Esophagus muscularis mucosa (tissue), 4 donors: ENCODE measurements at regions not wholly inside any gene's neighbourhood (a gene's known extent, or its start where the extent isn't known, plus 50 kb on each side); places are given as distances from the start of the nearest gene placed in this dataset.

ENCODE experiments used
- DNase-seq: peaks from one replicate; pipeline ENCODE4 v3.0.0-alpha.2; 2017; ENCODE audit errors: extremely low spot score
- H3K27ac ChIP-seq, 4 donors: fragments of 200-600 bp; sonication (generic); replicated peaks in 1 of 4; 1 replicate in 3 of 4; 2 replicates in 1 of 4; pipeline ENCODE4 v1.5.1; 2016 to 2019; ENCODE audit warnings: mild to moderate bottlenecking in 1 of 4
- H3K27me3 ChIP-seq, 4 donors: fragments of 200-600 bp; sonication (generic); one replicate each; pipeline versions ENCODE4 v1.5.1 to v1.6.0; 2016 to 2019
- H3K36me3 ChIP-seq, 4 donors: fragments of 200-600 bp; sonication (generic); one replicate each; pipeline ENCODE4 v1.5.1; 2016 to 2019
- H3K4me1 ChIP-seq, 4 donors: fragments of 200-600 bp; sonication (generic); one replicate each; pipeline ENCODE4 v1.5.1; 2016 to 2019
- H3K4me3 ChIP-seq, 4 donors: fragments of 200-600 bp; sonication (generic); 1 replicate in 2 of 4; 2 replicates in 2 of 4; pipeline ENCODE4 v1.5.1; 2016 to 2019; ENCODE audit warnings: mild to moderate bottlenecking in 4 of 4, moderate library complexity in 1 of 4
- H3K9me3 ChIP-seq, 4 donors: fragments of 200-600 bp; sonication (generic); 1 replicate in 3 of 4; 2 replicates in 1 of 4; pipeline ENCODE4 v1.5.1; 2016 to 2019
- EP300 ChIP-seq: sonication (generic); formaldehyde crosslinking; IDR thresholded peaks from one replicate; pipeline ENCODE4 v1.6.1; 2017; ENCODE audit warnings: antibody characterized with exemption
- POLR2A ChIP-seq: fragments of 450-650 bp; IDR thresholded peaks from one replicate; pipeline ENCODE4 v1.6.1; 2017; ENCODE audit warnings: antibody characterized with exemption, moderate library complexity, mild to moderate bottlenecking, low read depth
- POLR2AphosphoS5 ChIP-seq, 2 donors: sonication (generic); formaldehyde crosslinking; IDR thresholded peaks; one replicate each; pipeline ENCODE4 v1.6.1; 2017; ENCODE audit warnings: antibody characterized with exemption in 2 of 2
- WGBS: methylation state at CpG from one replicate; pipeline ENCODE4 v1.1.5; 2018; 5-methylcytosine and 5-hydroxymethylcytosine counted together
- intact Hi-C: fragments of 100-400 bp; cut with DNase I; formaldehyde crosslinking; loops from one replicate; pipeline ENCODE4 v1.15.1; 2023
- TF ChIP-seq, protein P1 (sequence below), 3 experiments: fragments of 200-600 bp in 2 of 3; fragments of 450-650 bp in 1 of 3; sonication (generic) in 2 of 3; IDR thresholded peaks; one replicate each; pipeline ENCODE4 v1.5.1; 2017 to 2019; ENCODE audit warnings: antibody characterized with exemption in 3 of 3, mild to moderate bottlenecking in 2 of 3, moderate library complexity in 1 of 3

DNA sequence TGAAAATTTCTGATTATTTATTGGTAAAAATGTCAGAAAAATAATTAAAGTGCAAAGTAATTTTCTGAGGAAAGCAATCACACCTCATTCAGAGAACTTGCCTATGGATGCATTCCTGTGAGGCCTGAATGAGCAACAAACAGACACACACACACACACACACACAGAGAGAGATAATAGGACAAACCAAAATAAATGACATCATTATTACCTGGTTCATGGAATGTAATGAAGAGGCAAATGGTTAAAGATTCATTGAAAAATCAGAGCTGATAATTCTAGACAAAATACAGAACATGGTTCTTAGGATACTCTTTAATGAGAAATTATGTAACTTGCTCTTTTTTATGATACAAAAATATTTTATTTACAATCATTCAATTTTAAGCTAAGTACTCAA, 490.6 kb upstream of the POU3F2 start:
- no peaks in the 10 kb centered on the region for H3K36me3 ChIP-seq
- DNase-seq = no peak

DNA sequence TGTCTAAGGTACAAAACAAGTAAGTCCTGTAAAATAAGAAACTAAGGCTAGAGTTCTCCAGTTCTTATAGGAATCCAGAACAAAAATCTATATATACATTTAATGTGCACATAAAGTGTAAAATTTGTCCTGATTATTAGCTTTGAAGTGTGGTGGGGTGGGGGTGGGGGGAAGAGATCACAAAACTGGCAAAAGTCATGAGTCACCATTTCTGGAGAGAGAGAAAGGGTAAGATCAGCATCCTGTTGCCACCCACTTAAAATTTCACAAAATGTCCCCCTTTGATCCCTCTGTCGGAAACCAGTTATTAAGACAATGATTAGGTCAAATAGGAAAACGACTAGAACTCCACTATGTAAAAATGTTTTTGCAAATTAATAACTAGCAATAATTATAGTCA, 482.0 kb upstream of the POU3F2 start:
- intact Hi-C loops = no loop called here
- Histone ChIP-seq H3K27me3 (no peaks in the 10 kb centered on the region), H3K9me3 (no peaks in the 10 kb centered on the region), H3K36me3 (no peaks in the 10 kb centered on the region), H3K4me1 (no peaks in the 10 kb centered on the region), H3K4me3 (no peak overlapping the region), H3K27ac (no peak overlapping the region)
- WGBS = 79% methylated on average over 2 of the region's 2 CpGs
- TF ChIP-seq POLR2A = no peak
- no peak for DNase-seq

More for the DNA sequence above, 490.6 kb upstream of the POU3F2 start:
- H3K27me3 ChIP-seq = no peaks in the 10 kb centered on the region
- H3K9me3 ChIP-seq = no peaks in the 10 kb centered on the region
- intact Hi-C loops = no loop called here
- no peak overlapping the region for H3K27ac ChIP-seq
- H3K4me1 ChIP-seq = no peaks in the 10 kb centered on the region
- H3K4me3 ChIP-seq = no peak overlapping the region
- TF ChIP-seq EP300 = no peak
- TF ChIP-seq, protein P1, sequence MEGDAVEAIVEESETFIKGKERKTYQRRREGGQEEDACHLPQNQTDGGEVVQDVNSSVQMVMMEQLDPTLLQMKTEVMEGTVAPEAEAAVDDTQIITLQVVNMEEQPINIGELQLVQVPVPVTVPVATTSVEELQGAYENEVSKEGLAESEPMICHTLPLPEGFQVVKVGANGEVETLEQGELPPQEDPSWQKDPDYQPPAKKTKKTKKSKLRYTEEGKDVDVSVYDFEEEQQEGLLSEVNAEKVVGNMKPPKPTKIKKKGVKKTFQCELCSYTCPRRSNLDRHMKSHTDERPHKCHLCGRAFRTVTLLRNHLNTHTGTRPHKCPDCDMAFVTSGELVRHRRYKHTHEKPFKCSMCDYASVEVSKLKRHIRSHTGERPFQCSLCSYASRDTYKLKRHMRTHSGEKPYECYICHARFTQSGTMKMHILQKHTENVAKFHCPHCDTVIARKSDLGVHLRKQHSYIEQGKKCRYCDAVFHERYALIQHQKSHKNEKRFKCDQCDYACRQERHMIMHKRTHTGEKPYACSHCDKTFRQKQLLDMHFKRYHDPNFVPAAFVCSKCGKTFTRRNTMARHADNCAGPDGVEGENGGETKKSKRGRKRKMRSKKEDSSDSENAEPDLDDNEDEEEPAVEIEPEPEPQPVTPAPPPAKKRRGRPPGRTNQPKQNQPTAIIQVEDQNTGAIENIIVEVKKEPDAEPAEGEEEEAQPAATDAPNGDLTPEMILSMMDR (IDR thresholded peaks at IDR 0.05) = no peak
- TF ChIP-seq POLR2A = no peak
- no peak for TF ChIP-seq POLR2AphosphoS5 (IDR thresholded peaks at IDR 0.05)

DNA sequence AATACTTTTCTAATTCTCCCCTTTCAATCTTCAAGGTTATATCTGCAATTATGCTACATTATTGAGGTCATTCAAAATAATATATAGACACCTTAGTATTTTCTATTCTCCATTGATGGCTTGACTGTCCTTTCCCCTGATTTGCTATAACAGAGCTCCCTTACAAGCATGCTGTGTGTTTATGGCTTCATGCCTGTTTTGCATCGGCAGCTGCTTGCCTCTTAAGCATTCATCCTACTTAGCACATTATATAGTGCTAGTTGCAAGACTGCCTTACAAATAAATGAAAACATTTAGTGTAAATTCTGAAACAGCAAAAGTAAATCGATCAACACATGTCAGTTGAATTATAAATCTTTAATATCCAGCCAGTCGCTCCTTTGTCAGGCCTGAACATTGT, 476.2 kb upstream of the POU3F2 start:
- no peak for TF ChIP-seq POLR2AphosphoS5 (IDR thresholded peaks at IDR 0.05)
- TF ChIP-seq, protein P1 (IDR thresholded peaks at IDR 0.05) = no peak
- no peak for TF ChIP-seq EP300
- no peak for TF ChIP-seq POLR2A
- no peak for DNase-seq
- no peaks in the 10 kb centered on the region for H3K9me3 ChIP-seq
- no peaks in the 10 kb centered on the region for H3K36me3 ChIP-seq
- WGBS = 66% methylated on average over 3 of the region's 3 CpGs
- H3K4me3 ChIP-seq = no peak overlapping the region
- no peaks in the 10 kb centered on the region for H3K27me3 ChIP-seq
- no peaks in the 10 kb centered on the region for H3K4me1 ChIP-seq
- no peak overlapping the region for H3K27ac ChIP-seq
- intact Hi-C loops = no loop called here

DNA sequence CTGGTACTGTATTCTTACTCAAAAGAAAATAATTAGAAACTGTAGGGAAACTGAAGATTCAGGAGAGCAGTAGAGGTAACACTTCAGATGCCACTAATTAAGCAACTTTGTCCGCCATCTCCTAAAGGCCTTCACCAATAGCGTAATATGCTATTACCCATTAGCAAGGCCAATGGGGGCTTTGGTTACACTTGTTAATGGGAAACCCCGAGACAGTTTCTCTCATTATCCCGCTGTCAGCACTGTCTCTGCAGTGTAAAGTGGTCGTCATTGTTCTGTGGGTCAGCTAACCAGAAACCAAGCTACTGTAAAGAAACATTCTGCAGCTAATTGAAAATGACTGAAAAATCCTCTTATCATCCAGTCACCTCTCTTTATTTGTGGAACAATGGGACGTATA, 468.0 kb upstream of the POU3F2 start:
- intact Hi-C loops = no loop called here
- WGBS = 79% methylated on average over 6 of the region's 6 CpGs
- no peak for DNase-seq

DNA sequence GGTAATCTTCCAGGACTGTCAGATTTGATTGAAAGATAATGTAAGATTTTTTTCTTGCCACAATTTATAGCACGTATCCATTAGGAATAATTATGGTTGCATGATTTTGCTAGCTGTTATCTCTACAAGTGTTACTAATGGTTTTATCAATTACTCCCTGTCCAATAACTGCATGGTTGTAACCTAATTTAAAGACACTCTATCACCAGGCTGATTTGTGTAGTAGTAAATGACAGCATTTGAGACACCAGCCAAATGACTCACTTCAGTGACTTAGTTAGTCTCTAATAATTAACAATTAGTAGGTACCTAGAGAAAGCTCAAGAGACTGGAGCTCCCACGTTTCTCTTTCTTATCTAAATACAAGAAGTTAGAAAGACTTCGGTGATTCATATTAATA, 453.8 kb upstream of the POU3F2 start:
- Histone ChIP-seq H3K27me3 (no peaks in the 10 kb centered on the region), H3K36me3 (no peaks in the 10 kb centered on the region), H3K9me3 (peaks cover 0 to 6% (median 3%) of the 10 kb centered on the region in 4 donors), H3K27ac (no peak overlapping the region), H3K4me3 (no peak overlapping the region), H3K4me1 (no peaks in the 10 kb centered on the region)
- DNase-seq = no peak
- TF ChIP-seq EP300 (no peak), POLR2A (no peak), POLR2AphosphoS5 (IDR thresholded peaks at IDR 0.05) (no peak)
- TF ChIP-seq, protein P1 (IDR thresholded peaks at IDR 0.05) = no peak
- intact Hi-C loops = no loop called here
- WGBS = 72% methylated on average over 3 of the region's 3 CpGs

More for the DNA sequence above, 468.0 kb upstream of the POU3F2 start:
- TF ChIP-seq POLR2A (no peak), EP300 (no peak)
- no peaks in the 10 kb centered on the region for H3K9me3 ChIP-seq
- no peaks in the 10 kb centered on the region for H3K36me3 ChIP-seq
- no peak overlapping the region for H3K27ac ChIP-seq
- no peak overlapping the region for H3K4me3 ChIP-seq
- no peaks in the 10 kb centered on the region for H3K27me3 ChIP-seq
- H3K4me1 ChIP-seq = no peaks in the 10 kb centered on the region

DNA sequence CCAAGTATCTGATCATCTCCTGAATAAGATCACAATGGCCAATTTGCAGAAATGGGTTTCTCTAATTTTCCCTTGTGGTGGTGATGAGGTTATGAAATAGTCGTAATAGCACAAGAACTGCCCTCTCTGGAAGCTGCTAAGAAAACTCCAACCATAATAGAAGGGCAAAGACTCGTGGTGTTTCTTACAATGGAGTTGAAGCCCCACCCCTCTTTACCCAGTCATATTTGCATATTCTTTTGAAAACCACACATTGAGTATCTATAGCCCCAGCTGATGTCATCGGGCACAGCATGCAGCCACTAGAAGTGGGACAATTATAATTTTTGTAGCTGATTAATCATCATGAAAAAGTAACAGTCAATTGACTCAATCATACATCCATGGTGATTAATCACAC, 452.1 kb upstream of the POU3F2 start:
- Histone ChIP-seq H3K4me1 (no peaks in the 10 kb centered on the region), H3K27me3 (no peaks in the 10 kb centered on the region), H3K27ac (no peak overlapping the region), H3K9me3 (peaks cover 0 to 6% (median 3%) of the 10 kb centered on the region in 4 donors), H3K36me3 (no peaks in the 10 kb centered on the region), H3K4me3 (no peak overlapping the region)
- DNase-seq = no peak
- whole genome bisulfite sequencing = 66% methylated on average over 3 of the region's 3 CpGs
- TF ChIP-seq POLR2A = no peak
- TF ChIP-seq, protein P1 (IDR thresholded peaks at IDR 0.05) = no peak
- TF ChIP-seq POLR2AphosphoS5 (IDR thresholded peaks at IDR 0.05) = no peak
- no peak for TF ChIP-seq EP300
- intact Hi-C loops = no loop called here
